ENCODE measurements at regions not wholly inside any gene's neighbourhood (a gene's known extent, or its start where the extent isn't known, plus 50 kb on each side); places are given as distances from the start of the nearest gene placed in this dataset.
"Not testable (repeated sequence)": the region's sequence is repeated elsewhere in the genome, so short reads cannot be mapped to it uniquely, and the experiment has no call there.

GRCh38 chr20:55530763-55531162 is 474.6 kb downstream of the CBLN4 start:
- no peak for DNase-seq (ENCODE audit: low spot score)

- DNase-seq (ENCODE audit: low spot score), result no peak
These were observed 476.8 kb downstream of the CBLN4 start for GRCh38 chr20:55528482-55528881.

GRCh38 chr20:55522296-55522815 is 483.0 kb downstream of the CBLN4 start:
- no peak for DNase-seq (ENCODE audit: low spot score)

- not testable (repeated sequence) for DNase-seq (ENCODE audit: low spot score)
These were observed 487.7 kb downstream of the CBLN4 start for GRCh38 chr20:55517584-55517983.

GRCh38 chr20:55515832-55516231 is 489.5 kb downstream of the CBLN4 start:
- DNase-seq (ENCODE audit: low spot score), result no peak

GRCh38 chr20:55514531-55514930 is 490.8 kb downstream of the CBLN4 start:
- DNase-seq (ENCODE audit: low spot score), result no peak

- DNase-seq (ENCODE audit: low spot score), result no peak
These were observed 491.4 kb downstream of the CBLN4 start for GRCh38 chr20:55513954-55514353.

GRCh38 chr20:55500130-55500529 is 505.2 kb downstream of the CBLN4 start:
- no peak for DNase-seq (ENCODE audit: low spot score)

- DNase-seq (ENCODE audit: low spot score), result no peak
These were observed 516.7 kb downstream of the CBLN4 start for GRCh38 chr20:55488593-55488992.

GRCh38 chr20:55478724-55479450 is 526.4 kb downstream of the CBLN4 start:
- no peak for DNase-seq (ENCODE audit: low spot score)

- no peak for DNase-seq (ENCODE audit: low spot score)
These were observed 532.6 kb downstream of the CBLN4 start for GRCh38 chr20:55472704-55473103.

- no peak for DNase-seq (ENCODE audit: low spot score)
These were observed 534.0 kb downstream of the CBLN4 start for GRCh38 chr20:55471052-55472006.

- no peak for DNase-seq (ENCODE audit: low spot score)
These were observed 536.2 kb downstream of the CBLN4 start for GRCh38 chr20:55469074-55469473.

GRCh38 chr20:55461519-55461918 is 543.8 kb downstream of the CBLN4 start:
- DNase-seq (ENCODE audit: low spot score), result no peak

GRCh38 chr20:55456316-55456940 is 548.9 kb downstream of the CBLN4 start:
- DNase-seq (ENCODE audit: low spot score), result no peak

GRCh38 chr20:55449091-55449490 is 556.2 kb downstream of the CBLN4 start:
- DNase-seq (ENCODE audit: low spot score), result no peak

GRCh38 chr20:55446301-55446700 is 559.0 kb downstream of the CBLN4 start:
- DNase-seq (ENCODE audit: low spot score), result no peak

- no peak for DNase-seq (ENCODE audit: low spot score)
These were observed 566.2 kb downstream of the CBLN4 start for GRCh38 chr20:55439070-55439469.

- no peak for DNase-seq (ENCODE audit: low spot score)
These were observed 567.4 kb downstream of the CBLN4 start for GRCh38 chr20:55437798-55438415.

- no peak for DNase-seq (ENCODE audit: low spot score)
These were observed 580.4 kb downstream of the CBLN4 start for GRCh38 chr20:55424968-55425367.

- DNase-seq (ENCODE audit: low spot score), result no peak
These were observed 580.8 kb downstream of the CBLN4 start for GRCh38 chr20:55424476-55424875.

GRCh38 chr20:55417836-55418235 is 587.5 kb downstream of the CBLN4 start:
- no peak for DNase-seq (ENCODE audit: low spot score)

All from globus pallidus (tissue), 1 donor.